Gastroesophageal sphincter (tissue), 3 donors: ENCODE measurements at regions not wholly inside any gene's neighbourhood (a gene's known extent, or its start where the extent isn't known, plus 50 kb on each side); places are given as distances from the start of the nearest gene placed in this dataset.

Experiments used
- EP300 ChIP-seq: sonication (generic); formaldehyde crosslinking; IDR thresholded peaks from one replicate; pipeline ENCODE4 v1.6.1; 2017; ENCODE audit warnings: antibody characterized with exemption, mild to moderate bottlenecking
- POLR2A ChIP-seq, 2 donors: fragments of 450-650 bp; IDR thresholded peaks; one replicate each; pipeline ENCODE4 v1.6.1; 2017; ENCODE audit warnings: antibody characterized with exemption in 2 of 2, mild to moderate bottlenecking in 2 of 2, moderate library complexity in 1 of 2
- TF ChIP-seq, protein P1 (sequence below), 4 experiments: fragments of 200-600 bp in 2 of 4; fragments of 450-650 bp in 2 of 4; sonication (generic) in 1 of 4; IDR thresholded peaks; one replicate each; pipeline ENCODE4 v1.5.1; 2017 to 2019; ENCODE audit warnings: antibody characterized with exemption in 4 of 4, mild to moderate bottlenecking in 2 of 4, moderate library complexity in 2 of 4

GRCh38 chr5:2909035-2909434, 157.6 kb upstream of the IRX2 start:
- TF ChIP-seq, protein P1, sequence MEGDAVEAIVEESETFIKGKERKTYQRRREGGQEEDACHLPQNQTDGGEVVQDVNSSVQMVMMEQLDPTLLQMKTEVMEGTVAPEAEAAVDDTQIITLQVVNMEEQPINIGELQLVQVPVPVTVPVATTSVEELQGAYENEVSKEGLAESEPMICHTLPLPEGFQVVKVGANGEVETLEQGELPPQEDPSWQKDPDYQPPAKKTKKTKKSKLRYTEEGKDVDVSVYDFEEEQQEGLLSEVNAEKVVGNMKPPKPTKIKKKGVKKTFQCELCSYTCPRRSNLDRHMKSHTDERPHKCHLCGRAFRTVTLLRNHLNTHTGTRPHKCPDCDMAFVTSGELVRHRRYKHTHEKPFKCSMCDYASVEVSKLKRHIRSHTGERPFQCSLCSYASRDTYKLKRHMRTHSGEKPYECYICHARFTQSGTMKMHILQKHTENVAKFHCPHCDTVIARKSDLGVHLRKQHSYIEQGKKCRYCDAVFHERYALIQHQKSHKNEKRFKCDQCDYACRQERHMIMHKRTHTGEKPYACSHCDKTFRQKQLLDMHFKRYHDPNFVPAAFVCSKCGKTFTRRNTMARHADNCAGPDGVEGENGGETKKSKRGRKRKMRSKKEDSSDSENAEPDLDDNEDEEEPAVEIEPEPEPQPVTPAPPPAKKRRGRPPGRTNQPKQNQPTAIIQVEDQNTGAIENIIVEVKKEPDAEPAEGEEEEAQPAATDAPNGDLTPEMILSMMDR (IDR thresholded peaks at IDR 0.05) = no peak
- TF ChIP-seq POLR2A (IDR thresholded peaks at IDR 0.05) = no peak
- TF ChIP-seq EP300 = no peak
